HEK293T (cell line): ENCODE measurements at regions not wholly inside any gene's neighbourhood (a gene's known extent, or its start where the extent isn't known, plus 50 kb on each side); places are given as distances from the start of the nearest gene placed in this dataset.

Experiments
- CTCF ChIA-PET: fragments of 350-600 bp; formaldehyde crosslinking; extraction: SDS; loops from one replicate; lab custom pipeline; 2021; ENCODE audit warnings: antibody characterized with exemption, inconsistent platforms; lab: Yijun Ruan, JAX
- POLR2A ChIA-PET: fragments of 350-600 bp; formaldehyde crosslinking; extraction: SDS; loops from one replicate; lab custom pipeline; 2020; ENCODE audit warnings: antibody characterized with exemption, inconsistent platforms; lab: Yijun Ruan, JAX
- DNase-seq: peaks from one replicate; pipeline ENCODE4 v3.0.0; 2012; ENCODE audit warnings: mixed read lengths; ENCODE audit errors: extremely low spot score
- ARNT ChIP-seq: fragments of 450-650 bp; IDR thresholded peaks from 2 replicates; pipeline ENCODE4 v1.6.1; 2017; ENCODE audit warnings: mild to moderate bottlenecking
- BHLHE40 ChIP-seq: fragments of 450-650 bp; IDR thresholded peaks from 2 replicates; pipeline ENCODE4 v1.6.1; 2016; ENCODE audit warnings: mild to moderate bottlenecking, moderate library complexity, borderline replicate concordance
- CTBP1 ChIP-seq: fragments of 450-650 bp; IDR thresholded peaks from 2 replicates; pipeline ENCODE4 v1.6.1; 2016; ENCODE audit warnings: borderline replicate concordance
- ELF4 ChIP-seq: fragments of 450-650 bp; IDR thresholded peaks from 2 replicates; pipeline ENCODE4 v1.6.1; 2017; ENCODE audit warnings: antibody characterized with exemption
- FOXA1 ChIP-seq: fragments of 450-650 bp; IDR thresholded peaks from 2 replicates; pipeline ENCODE4 v1.6.1; 2016; ENCODE audit warnings: mild to moderate bottlenecking
- FOXK2 ChIP-seq: fragments of 450-650 bp; IDR thresholded peaks from 2 replicates; pipeline ENCODE4 v1.6.1; 2016; ENCODE audit warnings: mild to moderate bottlenecking
- FOXM1 ChIP-seq: fragments of 450-650 bp; IDR thresholded peaks from 2 replicates; pipeline ENCODE4 v1.6.1; 2017; ENCODE audit warnings: mild to moderate bottlenecking, borderline replicate concordance
- HDGF ChIP-seq: fragments of 450-650 bp; IDR thresholded peaks from 2 replicates; pipeline ENCODE4 v1.6.1; 2017; ENCODE audit warnings: antibody characterized with exemption, borderline replicate concordance
- L3MBTL2 ChIP-seq: fragments of 450-650 bp; conservative IDR thresholded peaks from 2 replicates; pipeline ENCODE4 v1.6.1; 2016; ENCODE audit warnings: mild to moderate bottlenecking
- LEF1 ChIP-seq: fragments of 450-650 bp; IDR thresholded peaks from 2 replicates; pipeline ENCODE4 v1.6.1; 2017; ENCODE audit warnings: mild to moderate bottlenecking, borderline replicate concordance
- NFRKB ChIP-seq: fragments of 450-650 bp; IDR thresholded peaks from 2 replicates; pipeline ENCODE4 v1.6.1; 2016; ENCODE audit warnings: mild to moderate bottlenecking, moderate library complexity
- SP1 ChIP-seq: fragments of 450-650 bp; IDR thresholded peaks from 2 replicates; pipeline ENCODE4 v1.6.1; 2017
- SUZ12 ChIP-seq: fragments of 450-650 bp; IDR thresholded peaks from 2 replicates; pipeline ENCODE4 v1.6.1; 2016; ENCODE audit warnings: mild to moderate bottlenecking
- TARDBP ChIP-seq: fragments of 450-650 bp; IDR thresholded peaks from 2 replicates; pipeline ENCODE4 v1.6.1; 2016
- ZNF384 ChIP-seq: fragments of 450-650 bp; IDR thresholded peaks from 2 replicates; pipeline ENCODE4 v1.6.1; 2016
- TF ChIP-seq, protein P1 (sequence below): fragments of 450-650 bp; IDR thresholded peaks from 2 replicates; pipeline ENCODE4 v1.6.1; 2016

DNA sequence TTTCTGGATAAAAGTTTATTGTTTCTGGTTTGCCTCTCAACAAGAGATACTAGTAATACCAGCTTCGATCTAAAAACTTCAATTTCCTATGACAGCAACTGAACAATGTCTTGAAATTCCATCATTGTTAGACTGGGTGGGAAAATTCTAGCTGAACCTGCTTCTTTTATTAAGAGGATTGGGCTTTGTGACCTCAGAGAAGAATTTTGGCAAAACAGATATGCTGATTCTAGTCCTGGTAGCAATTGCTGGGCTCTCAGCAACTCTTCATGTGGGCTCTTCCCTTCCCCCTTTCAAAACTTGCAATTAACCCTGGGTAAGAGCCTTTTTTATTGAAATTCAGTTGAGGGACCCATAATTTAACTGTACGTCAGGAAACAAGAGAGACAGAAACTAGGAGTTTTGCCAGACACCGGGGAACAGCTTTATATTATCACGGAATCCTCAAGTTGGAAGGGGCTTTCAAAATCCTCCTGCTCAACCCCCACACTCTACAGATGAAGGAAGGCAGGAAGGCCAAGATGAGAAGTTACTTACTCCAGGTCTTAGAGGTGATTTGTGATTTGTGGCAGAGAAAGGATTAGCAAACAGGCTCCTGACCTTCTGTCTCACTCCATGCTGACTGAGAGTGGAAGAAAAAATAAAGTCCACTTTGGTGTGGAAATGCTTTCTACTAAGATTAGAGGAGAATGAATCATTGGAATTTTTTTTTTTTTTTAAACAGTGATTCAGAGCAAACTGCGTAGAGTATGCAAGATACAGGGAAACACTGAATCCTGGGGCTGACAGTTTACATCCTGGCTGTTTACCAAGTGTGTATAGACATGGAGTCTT lies 239.0 kb upstream of the ATP2B1 start:
- DNase-seq: no peak

DNA sequence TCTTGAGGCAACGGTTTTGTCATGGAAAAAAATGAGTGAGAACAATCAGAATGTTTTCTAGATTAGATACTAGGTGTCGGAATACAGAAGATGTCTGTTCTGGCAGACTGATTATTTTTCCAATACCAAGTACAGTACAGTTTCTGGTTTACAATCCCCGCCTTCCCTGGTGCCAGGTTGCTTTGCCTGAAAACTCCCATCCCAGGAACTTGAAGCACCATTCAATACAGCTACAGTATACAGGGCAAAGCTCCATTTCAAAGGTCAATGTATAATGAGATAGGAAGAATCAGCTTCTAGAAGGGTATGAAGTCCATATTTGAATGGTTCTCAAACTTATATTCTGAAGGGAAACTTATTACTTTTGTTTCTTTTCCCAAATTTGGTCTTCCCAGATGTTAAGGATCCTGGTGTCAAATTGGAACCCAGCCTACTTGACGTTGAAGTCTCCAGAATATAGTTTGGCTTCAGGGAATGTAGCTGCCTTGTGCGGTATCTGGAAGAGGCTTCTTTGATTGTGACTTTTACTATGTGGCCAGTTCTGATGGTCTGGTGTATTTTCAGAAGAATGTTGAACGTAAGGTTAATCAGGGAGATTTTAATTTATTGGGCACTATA lies 238.0 kb upstream of the ATP2B1 start:
- TF ChIP-seq ZNF384: no peak
- TF ChIP-seq LEF1: no peak
- TF ChIP-seq SP1: no peak
- TF ChIP-seq FOXA1: no peak
- no peak for TF ChIP-seq BHLHE40
- TF ChIP-seq TARDBP: no peak
- TF ChIP-seq, protein P1, sequence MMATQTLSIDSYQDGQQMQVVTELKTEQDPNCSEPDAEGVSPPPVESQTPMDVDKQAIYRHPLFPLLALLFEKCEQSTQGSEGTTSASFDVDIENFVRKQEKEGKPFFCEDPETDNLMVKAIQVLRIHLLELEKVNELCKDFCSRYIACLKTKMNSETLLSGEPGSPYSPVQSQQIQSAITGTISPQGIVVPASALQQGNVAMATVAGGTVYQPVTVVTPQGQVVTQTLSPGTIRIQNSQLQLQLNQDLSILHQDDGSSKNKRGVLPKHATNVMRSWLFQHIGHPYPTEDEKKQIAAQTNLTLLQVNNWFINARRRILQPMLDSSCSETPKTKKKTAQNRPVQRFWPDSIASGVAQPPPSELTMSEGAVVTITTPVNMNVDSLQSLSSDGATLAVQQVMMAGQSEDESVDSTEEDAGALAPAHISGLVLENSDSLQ: no peak
- TF ChIP-seq ELF4: no peak
- no peak for TF ChIP-seq FOXM1
- TF ChIP-seq HDGF: no peak
- TF ChIP-seq L3MBTL2: no peak
- TF ChIP-seq CTBP1: no peak
- no peak for TF ChIP-seq NFRKB
- TF ChIP-seq FOXK2: no peak
- CTCF ChIA-PET: interaction anchor here (0.6 to 1.3 kb wide), 3 partner anchors 9 to 436 kb away, joined by 3 to 4 read pairs (median 4); no protein-coding TSS in a partner anchor
- no peak for DNase-seq
- POLR2A ChIA-PET: no interaction called here

More for the DNA sequence above, 239.0 kb upstream of the ATP2B1 start:
- no peak for TF ChIP-seq SUZ12
- no peak for TF ChIP-seq FOXK2
- TF ChIP-seq, protein P1: peak; percentile 67; the same call in 1 of the 2 replicates
- TF ChIP-seq SP1: no peak
- peak; percentile 70 for TF ChIP-seq ZNF384
- POLR2A ChIA-PET: no interaction called here
- CTCF ChIA-PET: interaction anchor here (0.6 to 1.3 kb wide), 3 partner anchors 10 to 437 kb away, joined by 3 to 4 read pairs (median 4); no protein-coding TSS in a partner anchor

DNA sequence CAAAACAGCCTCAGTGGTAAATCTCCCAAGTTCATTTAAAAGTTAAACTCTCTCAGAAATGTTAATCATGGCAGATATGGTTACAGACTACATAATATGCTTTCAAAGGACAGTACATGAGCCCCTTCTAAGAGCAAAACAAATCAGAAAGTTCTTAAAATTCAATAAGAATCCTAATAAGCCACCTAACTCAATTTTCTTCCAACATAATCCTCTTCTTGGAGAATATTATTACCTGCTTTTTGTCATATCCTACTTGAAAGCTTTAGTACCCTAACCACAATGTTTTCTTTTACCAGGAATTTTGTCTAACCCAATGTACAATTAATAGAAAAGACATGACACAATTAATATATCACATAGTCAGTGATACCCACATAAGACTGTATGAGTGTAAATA lies 236.5 kb upstream of the ATP2B1 start:
- ChIA-PET CTCF (no interaction called here), POLR2A (no interaction called here)
- TF ChIP-seq TARDBP (no peak), HDGF (no peak), ARNT (no peak), BHLHE40 (no peak), LEF1 (no peak), ELF4 (no peak), SUZ12 (no peak), FOXK2 (no peak), NFRKB (no peak), ZNF384 (no peak)
- TF ChIP-seq, protein P1: no peak
- no peak for DNase-seq

DNA sequence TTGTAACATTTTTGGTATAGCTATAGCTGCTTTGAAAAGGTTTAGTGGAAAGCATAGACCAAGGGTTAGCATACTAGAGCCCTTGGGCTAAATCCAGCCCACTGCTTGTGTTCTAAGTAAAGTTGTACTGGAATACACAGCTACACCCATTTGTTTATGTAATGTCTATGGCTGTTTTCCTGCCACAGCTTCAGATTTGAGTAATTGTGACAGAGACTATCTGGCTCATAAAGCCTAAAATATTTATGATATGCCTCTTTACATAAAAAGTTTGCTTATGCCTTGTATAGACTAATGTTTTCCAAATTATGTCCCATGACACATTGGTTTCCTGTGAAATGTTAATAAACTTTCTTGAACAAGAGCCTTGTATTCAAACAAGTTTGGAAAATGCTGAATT lies 234.8 kb upstream of the ATP2B1 start:
- DNase-seq: no peak
- POLR2A ChIA-PET: interaction anchor here (1.7 kb wide), 1 partner anchor 234 kb away, joined by 3 read pairs; no protein-coding TSS in a partner anchor

DNA sequence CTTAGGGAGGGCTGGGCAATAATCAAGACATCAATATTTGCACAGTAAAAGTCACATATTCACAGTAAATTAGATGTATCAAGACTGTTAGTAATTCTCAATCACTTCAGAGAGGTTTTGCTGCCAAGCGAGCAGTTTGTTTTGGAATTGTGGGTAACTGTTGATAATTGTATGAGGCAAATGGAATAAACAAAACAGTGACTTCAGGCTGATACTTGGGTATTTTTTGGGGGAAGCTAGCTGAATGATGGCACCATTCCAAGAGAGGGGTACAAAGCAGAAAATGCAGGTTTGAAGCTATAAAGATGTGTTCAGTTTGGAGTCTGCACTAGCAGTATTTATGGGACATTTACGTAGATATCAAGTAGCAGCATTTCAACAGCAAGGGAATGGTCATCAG lies 232.8 kb upstream of the ATP2B1 start:
- ChIA-PET POLR2A (no interaction called here), CTCF (interaction anchor here (0.7 kb wide), 1 partner anchor 101 kb away, joined by 5 read pairs; no protein-coding TSS in a partner anchor)
- DNase-seq: no peak
- no peak for TF ChIP-seq HDGF
- no peak for TF ChIP-seq L3MBTL2
- no peak for TF ChIP-seq SP1
- TF ChIP-seq FOXA1: no peak
- TF ChIP-seq ZNF384: no peak
- TF ChIP-seq SUZ12: no peak
- no peak for TF ChIP-seq FOXM1
- TF ChIP-seq ARNT: no peak
- no peak for TF ChIP-seq CTBP1
- TF ChIP-seq, protein P1: no peak
- TF ChIP-seq BHLHE40: no peak
- no peak for TF ChIP-seq LEF1
- no peak for TF ChIP-seq TARDBP
- no peak for TF ChIP-seq FOXK2
- TF ChIP-seq NFRKB: no peak
- TF ChIP-seq ELF4: no peak

More for the DNA sequence above, 234.8 kb upstream of the ATP2B1 start:
- TF ChIP-seq TARDBP: no peak
- no peak for TF ChIP-seq FOXA1
- no peak for TF ChIP-seq BHLHE40
- no peak for TF ChIP-seq SP1
- TF ChIP-seq FOXK2: no peak
- TF ChIP-seq SUZ12: no peak
- no peak for TF ChIP-seq LEF1
- TF ChIP-seq NFRKB: no peak
- TF ChIP-seq ELF4: no peak
- no peak for TF ChIP-seq ZNF384
- TF ChIP-seq HDGF: no peak
- no peak for TF ChIP-seq FOXM1
- TF ChIP-seq, protein P1: no peak
- no peak for TF ChIP-seq CTBP1
- TF ChIP-seq L3MBTL2: no peak
- TF ChIP-seq ARNT: no peak
- CTCF ChIA-PET: no interaction called here
